Type B pancreatic cell (in vitro differentiated cells): ENCODE measurements at regions not wholly inside any gene's neighbourhood (a gene's known extent, or its start where the extent isn't known, plus 50 kb on each side); places are given as distances from the start of the nearest gene placed in this dataset.

Experiments used
- DNase-seq: peaks from one replicate; pipeline ENCODE4 v3.0.0; 2021; ENCODE audit warnings: mixed read lengths; ENCODE audit not compliant: unreplicated experiment; ENCODE audit errors: extremely low spot score
- H3K27ac Mint-ChIP-seq: 2 replicates; pipeline ENCODE4 v1.8.0; 2021; ENCODE audit warnings: mild to moderate bottlenecking, mixed read lengths
- H3K27me3 Mint-ChIP-seq: 2 replicates; pipeline ENCODE4 v1.8.0; 2021; ENCODE audit warnings: mixed read lengths
- H3K36me3 Mint-ChIP-seq: 2 replicates; pipeline ENCODE4 v1.8.0; 2021; ENCODE audit warnings: mixed read lengths
- H3K4me1 Mint-ChIP-seq: one replicate; pipeline ENCODE4 v1.8.0; 2021; ENCODE audit warnings: mixed read lengths; ENCODE audit not compliant: unreplicated experiment
- H3K4me3 Mint-ChIP-seq: 2 replicates; pipeline ENCODE4 v1.8.0; 2021; ENCODE audit warnings: mild to moderate bottlenecking, mixed read lengths
- H3K9me3 Mint-ChIP-seq: 2 replicates; pipeline ENCODE4 v1.8.0; 2021; ENCODE audit warnings: mixed read lengths
- TF ChIP-seq, protein P1 (sequence below): fragments of 200-600 bp; sonication (generic); conservative IDR thresholded peaks from 2 replicates; pipeline ENCODE4 v1.5.0; 2021; ENCODE audit warnings: antibody characterized with exemption, mild to moderate bottlenecking

- DNase-seq, result no peak
- Mint-ChIP-seq H3K36me3 (no peaks in the 10 kb centered on the region), H3K4me1 (no peaks in the 10 kb centered on the region), H3K27me3 (no peaks in the 10 kb centered on the region), H3K9me3 (no peaks in the 10 kb centered on the region), H3K27ac (no peak overlapping the region), H3K4me3 (no peak overlapping the region)
- TF ChIP-seq, protein P1, sequence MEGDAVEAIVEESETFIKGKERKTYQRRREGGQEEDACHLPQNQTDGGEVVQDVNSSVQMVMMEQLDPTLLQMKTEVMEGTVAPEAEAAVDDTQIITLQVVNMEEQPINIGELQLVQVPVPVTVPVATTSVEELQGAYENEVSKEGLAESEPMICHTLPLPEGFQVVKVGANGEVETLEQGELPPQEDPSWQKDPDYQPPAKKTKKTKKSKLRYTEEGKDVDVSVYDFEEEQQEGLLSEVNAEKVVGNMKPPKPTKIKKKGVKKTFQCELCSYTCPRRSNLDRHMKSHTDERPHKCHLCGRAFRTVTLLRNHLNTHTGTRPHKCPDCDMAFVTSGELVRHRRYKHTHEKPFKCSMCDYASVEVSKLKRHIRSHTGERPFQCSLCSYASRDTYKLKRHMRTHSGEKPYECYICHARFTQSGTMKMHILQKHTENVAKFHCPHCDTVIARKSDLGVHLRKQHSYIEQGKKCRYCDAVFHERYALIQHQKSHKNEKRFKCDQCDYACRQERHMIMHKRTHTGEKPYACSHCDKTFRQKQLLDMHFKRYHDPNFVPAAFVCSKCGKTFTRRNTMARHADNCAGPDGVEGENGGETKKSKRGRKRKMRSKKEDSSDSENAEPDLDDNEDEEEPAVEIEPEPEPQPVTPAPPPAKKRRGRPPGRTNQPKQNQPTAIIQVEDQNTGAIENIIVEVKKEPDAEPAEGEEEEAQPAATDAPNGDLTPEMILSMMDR, result no peak
Observed at GRCh38 chr2:103734911-103735310, 973.1 kb downstream of the TMEM182 start.

- Mint-ChIP-seq H3K4me1 (no peaks in the 10 kb centered on the region), H3K4me3 (no peak overlapping the region), H3K36me3 (no peaks in the 10 kb centered on the region), H3K27me3 (no peaks in the 10 kb centered on the region), H3K27ac (no peak overlapping the region), H3K9me3 (no peaks in the 10 kb centered on the region)
- DNase-seq, result no peak
- TF ChIP-seq, protein P1, result no peak
Observed at GRCh38 chr2:103738108-103738507, 976.3 kb downstream of the TMEM182 start.

- TF ChIP-seq, protein P1, result no peak
- H3K27me3 Mint-ChIP-seq, result no peaks in the 10 kb centered on the region
- H3K9me3 Mint-ChIP-seq, result no peaks in the 10 kb centered on the region
- no peaks in the 10 kb centered on the region for H3K36me3 Mint-ChIP-seq
- H3K27ac Mint-ChIP-seq, result no peak overlapping the region
- H3K4me1 Mint-ChIP-seq, result no peaks in the 10 kb centered on the region
- DNase-seq, result no peak
- H3K4me3 Mint-ChIP-seq, result no peak overlapping the region
Observed at GRCh38 chr2:103738606-103739005, 976.8 kb downstream of the TMEM182 start.

GRCh38 chr2:103739186-103739585, 977.4 kb downstream of the TMEM182 start:
- no peaks in the 10 kb centered on the region for H3K4me1 Mint-ChIP-seq
- no peaks in the 10 kb centered on the region for H3K9me3 Mint-ChIP-seq
- no peak overlapping the region for H3K27ac Mint-ChIP-seq
- H3K27me3 Mint-ChIP-seq, result no peaks in the 10 kb centered on the region
- DNase-seq, result no peak
- no peaks in the 10 kb centered on the region for H3K36me3 Mint-ChIP-seq
- H3K4me3 Mint-ChIP-seq, result no peak overlapping the region
- TF ChIP-seq, protein P1, result no peak

DNA sequence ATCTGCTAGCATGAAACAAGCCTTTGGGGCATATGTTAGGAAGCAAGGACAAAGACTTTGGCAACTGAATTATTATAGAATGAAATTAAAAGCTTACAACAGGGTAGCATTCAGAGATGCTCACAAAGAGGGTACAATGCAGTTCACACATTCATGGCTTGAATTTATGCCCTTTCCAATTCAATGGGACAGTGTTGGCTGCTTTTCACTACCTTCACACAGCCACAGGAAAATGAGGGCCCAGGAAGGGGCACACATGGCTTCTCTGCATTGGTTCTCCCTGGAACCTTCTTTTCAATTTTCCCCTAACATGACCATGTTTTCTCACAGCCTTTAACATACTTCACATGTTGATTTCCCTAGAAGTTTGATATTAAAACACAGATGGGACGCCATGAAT, 978.1 kb downstream of the TMEM182 start:
- H3K36me3 Mint-ChIP-seq, result no peaks in the 10 kb centered on the region
- H3K4me1 Mint-ChIP-seq, result no peaks in the 10 kb centered on the region
- no peaks in the 10 kb centered on the region for H3K9me3 Mint-ChIP-seq
- H3K27me3 Mint-ChIP-seq, result no peaks in the 10 kb centered on the region
- H3K4me3 Mint-ChIP-seq, result no peak overlapping the region
- DNase-seq, result no peak
- H3K27ac Mint-ChIP-seq, result no peak overlapping the region
- TF ChIP-seq, protein P1, result no peak

DNA sequence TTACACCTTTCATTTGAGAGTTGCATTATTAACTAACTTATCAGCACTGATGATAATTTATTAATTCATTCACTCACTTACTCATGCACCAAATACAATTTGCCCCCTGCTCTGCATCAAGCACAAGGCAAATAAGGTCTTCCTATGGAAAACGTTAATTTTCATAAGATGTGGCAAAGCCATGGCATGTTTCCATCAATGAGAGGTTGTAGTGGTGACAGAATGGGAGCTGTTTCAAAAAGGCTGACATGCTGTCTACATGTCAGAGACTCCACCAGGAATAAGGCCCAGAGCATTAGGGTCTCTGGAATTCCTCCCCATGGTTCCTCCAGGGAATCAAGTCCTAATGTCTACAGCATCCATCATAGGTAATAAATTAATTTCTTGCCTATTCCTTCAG, 978.8 kb downstream of the TMEM182 start:
- Mint-ChIP-seq H3K9me3 (no peaks in the 10 kb centered on the region), H3K27me3 (no peaks in the 10 kb centered on the region), H3K36me3 (no peaks in the 10 kb centered on the region), H3K4me3 (no peak overlapping the region), H3K4me1 (no peaks in the 10 kb centered on the region), H3K27ac (no peak overlapping the region)
- DNase-seq, result no peak
- TF ChIP-seq, protein P1, result no peak
